Panc1 (cell line): ENCODE measurements at regions not wholly inside any gene's neighbourhood (a gene's known extent, or its start where the extent isn't known, plus 50 kb on each side); places are given as distances from the start of the nearest gene placed in this dataset.

ENCODE experiments used
- ATAC-seq: fragments of 200-7000 bp; cut with Tn5 transposase; 2 replicates; pipeline ENCODE4 v1.9.1; 2020; ENCODE audit warnings: mild to moderate bottlenecking, moderate library complexity
- BruUV-seq: library from RNA; stranded (reverse); fragments of 400-500 nt; replicated peaks from 2 replicates; lab custom pipeline; 2021; lab: Mats Ljungman, UMichigan
- CTCF ChIA-PET: fragments of 300-600 bp; sonication (Branson Sonifier 250); formaldehyde crosslinking; loops from one replicate; lab custom pipeline; 2022; ENCODE audit warnings: antibody characterized with exemption; lab: Charles Lee
- POLR2A ChIA-PET: fragments of 300-600 bp; sonication (Branson Sonifier 250); formaldehyde crosslinking; loops from one replicate; lab custom pipeline; 2022; ENCODE audit warnings: antibody characterized with exemption; lab: Charles Lee
- DNase-seq: peaks from one replicate; pipeline ENCODE4 v3.0.0-alpha.2; 2010; ENCODE audit warnings: low read depth, low spot score
- H3K27ac ChIP-seq: 2 replicates; pipeline ENCODE4 v1.5.1; 2011; ENCODE audit warnings: mild to moderate bottlenecking, low read length, inconsistent platforms
- H3K27me3 ChIP-seq: fragments of 200-500 bp; sonication (Bioruptor generic); 2 replicates; pipeline ENCODE4 v1.6.0; 2014; ENCODE audit warnings: low read length, inconsistent platforms; ENCODE audit not compliant: control insufficient read depth, insufficient read depth
- H3K36me3 ChIP-seq: fragments of 200-500 bp; sonication (Bioruptor generic); 2 replicates; pipeline ENCODE4 v1.5.1; 2014; ENCODE audit warnings: inconsistent platforms, mild to moderate bottlenecking, low read length, moderate library complexity; ENCODE audit not compliant: control insufficient read depth, insufficient read depth
- H3K4me1 ChIP-seq: 2 replicates; pipeline ENCODE4 v1.5.1; 2011; ENCODE audit warnings: inconsistent platforms, mild to moderate bottlenecking, low read length, moderate library complexity; ENCODE audit not compliant: control insufficient read depth, insufficient read depth
- H3K4me3 ChIP-seq, 2 experiments: 2 replicates each; pipeline ENCODE4 v1.5.1; 2011 to 2012; ENCODE audit warnings: low read depth in 2 of 2, low read length in 2 of 2, mild to moderate bottlenecking in 2 of 2, inconsistent platforms in 1 of 2, moderate library complexity in 1 of 2
- H3K9me3 ChIP-seq: fragments of 200-500 bp; sonication (Bioruptor generic); 2 replicates; pipeline ENCODE4 v1.5.1; 2014; ENCODE audit warnings: low read depth, mild to moderate bottlenecking, inconsistent platforms, low read length, moderate library complexity; ENCODE audit not compliant: control insufficient read depth, insufficient read depth
- CTCF ChIP-seq: fragments of 450-650 bp; IDR thresholded peaks from 2 replicates; pipeline ENCODE4 v1.5.1; 2017; ENCODE audit warnings: mild to moderate bottlenecking
- POLR2AphosphoS5 ChIP-seq: IDR thresholded peaks from 2 replicates; pipeline ENCODE4 v1.6.1; 2012; ENCODE audit warnings: mild to moderate bottlenecking, low read depth, low read length, moderate library complexity
- REST ChIP-seq, 2 experiments: IDR thresholded peaks; 2 replicates each; pipeline ENCODE4 v1.6.1; 2011 to 2012; ENCODE audit warnings: low read depth in 2 of 2, control low read depth in 1 of 2, low read length in 1 of 2, mild to moderate bottlenecking in 1 of 2, moderate library complexity in 1 of 2; ENCODE audit not compliant: insufficient read depth in 1 of 2
- SIN3A ChIP-seq: IDR thresholded peaks from 2 replicates; pipeline ENCODE4 v1.6.1; 2012; ENCODE audit warnings: low read depth, mild to moderate bottlenecking, low read length, moderate library complexity, borderline replicate concordance; ENCODE audit not compliant: insufficient read depth
- TCF7L2 ChIP-seq: IDR thresholded peaks from 2 replicates; pipeline ENCODE4 v1.6.1; 2011; ENCODE audit warnings: mild to moderate bottlenecking, low read depth, low read length, inconsistent platforms
- in situ Hi-C: cut with HindIII; loops from 2 replicates; pipeline ENCODE4 v1.10.0; 2016; ENCODE audit warnings: low sequenced_read_pairs, low pct_unique_long_range_greater_than_20kb
- intact Hi-C: fragments of 100-400 bp; cut with micrococcal nuclease; formaldehyde crosslinking; loops from one replicate; pipeline ENCODE4 v1.10.0; 2022; ENCODE audit not compliant: unreplicated experiment

GRCh38 chr4:127204322-127204721 lies 428.4 kb upstream of the INTU start:
- H3K9me3 ChIP-seq: no peaks in the 10 kb centered on the region
- no peak overlapping the region for H3K27ac ChIP-seq
- TF ChIP-seq CTCF (no peak), POLR2AphosphoS5 (no peak), SIN3A (no peak), TCF7L2 (no peak), REST (IDR thresholded peaks at IDR 0.05; ENCODE audit: insufficient read depth in 1 of 2, low read depth in 2 of 2, low read length in 1 of 2) (no peak)
- H3K4me3 ChIP-seq: no peak overlapping the region
- DNase-seq (no peak), ATAC-seq (no peak)
- BruUV-seq: no TSS peak
- CTCF ChIA-PET: no interaction called here
- in situ Hi-C loops (no loop called here), intact Hi-C loops (no loop called here)
- H3K36me3 ChIP-seq: no peaks in the 10 kb centered on the region
- H3K4me1 ChIP-seq: no peaks in the 10 kb centered on the region
- no peaks in the 10 kb centered on the region for H3K27me3 ChIP-seq
- POLR2A ChIA-PET: no interaction called here

DNA sequence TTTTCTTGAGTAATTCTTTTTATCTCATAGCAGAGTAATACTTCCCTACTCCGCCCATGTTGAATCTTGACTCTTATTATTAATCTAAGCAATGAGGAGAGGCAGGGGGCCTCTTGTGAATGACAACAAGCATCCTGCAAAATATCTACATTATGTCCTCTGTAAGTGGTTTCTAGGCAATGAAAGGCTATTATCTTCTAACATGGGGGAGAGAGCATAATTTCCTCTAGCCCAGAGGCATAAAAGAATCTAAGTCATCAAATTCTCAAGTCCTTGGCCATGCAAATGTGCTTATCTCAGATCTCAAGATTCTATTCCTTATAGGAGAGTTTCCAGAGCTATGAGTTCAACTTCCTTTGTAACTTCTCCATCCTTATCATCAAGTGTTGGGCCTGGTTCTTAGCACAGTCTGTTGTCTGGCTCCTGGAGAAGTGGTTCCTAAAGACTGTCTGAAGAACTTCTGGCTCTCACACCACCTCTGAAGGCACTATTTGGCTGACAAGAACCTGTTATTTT lies 423.1 kb upstream of the INTU start:
- intact Hi-C loops (no loop called here), in situ Hi-C loops (no loop called here)
- Histone ChIP-seq H3K27ac (no peak overlapping the region), H3K36me3 (no peaks in the 10 kb centered on the region), H3K4me3 (no peak overlapping the region), H3K4me1 (no peaks in the 10 kb centered on the region), H3K9me3 (no peaks in the 10 kb centered on the region), H3K27me3 (no peaks in the 10 kb centered on the region)
- ChIA-PET POLR2A (no interaction called here), CTCF (no interaction called here)
- DNase-seq (no peak), ATAC-seq (no peak)
- no TSS peak for BruUV-seq
- no peak for TF ChIP-seq CTCF
